Ovary (tissue), 7 donors: ENCODE measurements at regions not wholly inside any gene's neighbourhood (a gene's known extent, or its start where the extent isn't known, plus 50 kb on each side); places are given as distances from the start of the nearest gene placed in this dataset.

ENCODE experiments used
- DNase-seq, 5 donors: peaks; one replicate each; pipeline ENCODE4 v3.0.0-alpha.2; 2019 to 2020
- H3K27ac ChIP-seq, 2 donors: fragments of 200-600 bp; one replicate each; pipeline versions ENCODE4 v1.5.1 to v1.8.0; 2019 to 2022
- H3K27me3 ChIP-seq: fragments of 200-600 bp; one replicate; pipeline ENCODE4 v1.8.0; 2022
- H3K36me3 ChIP-seq: fragments of 200-600 bp; sonication (generic); one replicate; pipeline ENCODE4 v1.5.1; 2019
- H3K4me1 ChIP-seq: one replicate; pipeline ENCODE4 v1.8.1; 2013; ENCODE audit warnings: mild to moderate bottlenecking, moderate library complexity; ENCODE audit not compliant: insufficient read depth
- H3K4me3 ChIP-seq: fragments of 200-600 bp; sonication (generic); one replicate; pipeline ENCODE4 v1.5.1; 2017
- H3K9me3 ChIP-seq, 2 donors: fragments of 200-600 bp in 1 of 2; sonication (generic) in 1 of 2; one replicate each; pipeline versions ENCODE4 v1.5.1 to v1.8.1; 2013 to 2019; ENCODE audit warnings: mild to moderate bottlenecking in 1 of 2, moderate library complexity in 1 of 2
- CTCF ChIP-seq, 3 donors: fragments of 450-650 bp in 2 of 3; fragments of 200-600 bp in 1 of 3; IDR thresholded peaks; one replicate each; pipeline versions ENCODE4 v1.5.1 to v1.8.0; 2016 to 2022; ENCODE audit warnings: antibody characterized with exemption in 3 of 3, mild to moderate bottlenecking in 1 of 3
- EP300 ChIP-seq: sonication (generic); formaldehyde crosslinking; IDR thresholded peaks from one replicate; pipeline ENCODE4 v1.6.1; 2017; ENCODE audit warnings: antibody characterized with exemption
- POLR2A ChIP-seq: fragments of 450-650 bp; IDR thresholded peaks from one replicate; pipeline ENCODE4 v1.6.1; 2017; ENCODE audit warnings: antibody characterized with exemption, mild to moderate bottlenecking, moderate library complexity
- WGBS, 3 donors: extraction: QIAGEN DNeasy Blood & Tissue Kit in 1 of 3; methylation state at CpG; one replicate each; pipeline versions ENCODE4 v1.1.5 to v1.1.7; 2013 to 2017; 5-methylcytosine and 5-hydroxymethylcytosine counted together
- intact Hi-C, 4 donors: fragments of 100-400 bp; cut with DNase I; formaldehyde crosslinking; loops; one replicate each; pipeline versions ENCODE4 v1.11.0 to v1.15.1; 2022 to 2023
- donor health status: DM: no; HTN: no; CAD: no; lungs with moderate emphysema.
- donor health status: DM: no; HTN: no; CAD: no.
- donor health status: Bipolar disorder and iron deficiency.
- donor health status: DM: no; HTN: no; CAD: no.
- donor health status: DM: yes; HTN: yes; CAD: no.

DNA sequence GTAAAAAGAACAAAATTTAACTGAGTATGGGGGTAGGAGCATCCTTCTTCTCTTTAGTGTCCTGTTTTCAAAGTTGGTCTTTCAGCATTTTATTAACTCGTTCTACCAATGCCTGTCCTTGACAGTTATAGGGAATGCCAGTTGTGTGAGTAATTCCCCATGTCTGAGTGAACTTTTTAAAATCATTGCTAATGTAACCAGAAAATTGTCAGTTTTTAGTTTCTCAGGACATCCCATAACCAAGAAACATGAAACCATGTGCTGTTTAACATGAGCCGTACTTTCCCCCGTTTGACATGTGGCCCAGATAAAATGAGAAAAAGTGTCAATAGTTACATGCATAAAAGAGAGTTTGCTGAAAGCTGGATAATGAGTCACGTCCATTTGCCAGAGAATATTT lies 71.4 kb upstream of the ARL4D start:
- Histone ChIP-seq H3K27ac (peak overlapping the region in 1 of 2 donors; percentile 3), H3K4me1 (no peaks in the 10 kb centered on the region), H3K27me3 (no peaks in the 10 kb centered on the region), H3K9me3 (no peaks in the 10 kb centered on the region), H3K36me3 (no peaks in the 10 kb centered on the region), H3K4me3 (no peak overlapping the region)
- no peak for TF ChIP-seq CTCF (IDR thresholded peaks at IDR 0.05)
- intact Hi-C loops = no loop called here
- WGBS, 3 donors = 21 to 39% (median 25%) methylated on average over 4 of the region's 4 CpGs
- no peak for DNase-seq

GRCh38 chr17:43326490-43327275 lies 72.1 kb upstream of the ARL4D start:
- Histone ChIP-seq H3K27me3 (no peaks in the 10 kb centered on the region), H3K36me3 (no peaks in the 10 kb centered on the region), H3K4me1 (no peaks in the 10 kb centered on the region), H3K9me3 (no peaks in the 10 kb centered on the region), H3K27ac (no peak overlapping the region), H3K4me3 (no peak overlapping the region)
- TF ChIP-seq EP300 (no peak), CTCF (IDR thresholded peaks at IDR 0.05) (no peak), POLR2A (no peak)
- intact Hi-C loops = no loop called here
- DNase-seq = no peak
- 62 to 70% (median 70%) methylated on average over 7 of the region's 7 CpGs for WGBS, 3 donors

DNA sequence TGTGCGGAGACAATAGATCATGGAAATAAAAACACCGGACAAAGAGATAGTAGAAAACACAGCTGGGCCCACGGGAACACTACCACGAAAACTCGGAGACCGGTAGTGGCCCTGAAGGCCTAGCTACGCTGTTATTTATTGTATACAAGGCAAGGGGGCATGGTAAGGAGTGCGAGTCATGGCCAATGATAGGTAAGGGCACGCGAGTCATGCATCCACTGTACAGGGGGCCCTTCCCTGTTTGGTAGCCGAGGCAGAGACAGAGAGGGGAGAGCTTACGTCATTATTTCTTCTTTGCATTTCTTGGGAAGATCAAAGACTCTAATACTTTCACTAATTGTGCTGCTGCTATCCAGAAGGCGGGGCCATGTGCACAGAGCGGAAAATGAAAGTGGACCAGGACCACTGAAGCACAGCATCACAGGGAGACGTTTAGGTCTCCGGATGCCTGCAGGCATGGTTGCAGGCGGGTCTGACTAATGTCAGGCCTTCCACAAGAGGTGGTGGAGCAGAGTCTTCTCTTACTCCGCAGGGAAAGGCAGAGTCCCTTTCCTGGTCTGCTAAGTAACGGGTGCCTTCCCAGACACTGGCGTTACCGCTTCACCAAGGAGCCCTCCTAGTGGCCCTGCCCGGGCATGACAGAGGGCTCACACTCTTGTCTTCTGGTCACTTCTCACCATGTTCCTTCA lies 74.4 kb upstream of the ARL4D start:
- H3K36me3 ChIP-seq = no peaks in the 10 kb centered on the region
- WGBS, 3 donors = 87 to 90% (median 87%) methylated on average over 22 of the region's 22 CpGs
- no peaks in the 10 kb centered on the region for H3K27me3 ChIP-seq
- no peaks in the 10 kb centered on the region for H3K4me1 ChIP-seq
- no peak overlapping the region for H3K4me3 ChIP-seq
- DNase-seq = no peak
- H3K27ac ChIP-seq = no peak overlapping the region
- TF ChIP-seq CTCF (IDR thresholded peaks at IDR 0.05) (no peak), EP300 (no peak), POLR2A (no peak)
- no peaks in the 10 kb centered on the region for H3K9me3 ChIP-seq
- intact Hi-C loops = no loop called here

DNA sequence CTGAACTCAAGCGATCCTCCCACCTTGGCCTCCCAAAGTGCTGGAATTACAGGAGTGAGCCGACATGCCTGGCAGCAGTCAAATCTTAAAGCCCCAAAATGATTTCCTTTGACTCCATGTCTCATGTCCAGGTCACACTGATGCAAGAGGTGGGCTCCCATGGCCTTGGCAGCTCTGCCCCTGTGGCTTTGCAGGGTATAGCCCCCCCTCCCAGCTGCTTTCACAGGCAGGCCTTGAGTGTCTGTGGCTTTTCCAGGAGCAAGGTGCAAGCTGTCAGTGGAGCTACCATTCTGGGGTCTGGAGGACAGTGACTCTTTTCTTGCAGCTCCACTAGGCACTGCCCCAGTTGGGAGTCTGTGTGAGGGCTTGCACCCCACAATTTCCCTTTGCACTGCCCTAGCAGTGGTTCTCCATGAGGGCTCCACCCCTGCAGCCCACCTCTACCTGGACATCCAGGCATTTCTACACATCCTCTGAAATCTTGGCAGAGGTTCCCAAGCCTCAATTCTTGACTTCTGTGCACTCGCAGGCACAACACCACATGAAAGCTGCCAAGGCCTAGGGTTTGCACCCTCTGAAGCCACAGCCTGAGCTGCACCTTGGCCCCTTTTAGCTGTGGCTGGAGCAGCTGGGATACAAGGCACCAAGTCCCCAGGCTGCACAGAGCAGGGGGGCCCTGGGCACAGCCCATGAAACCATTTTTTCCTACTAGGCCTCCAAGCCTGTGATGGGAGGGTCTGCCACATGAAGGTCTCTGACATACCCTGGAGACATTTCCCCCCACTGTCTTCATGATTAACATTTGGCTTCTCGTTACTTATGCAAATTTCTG lies 79.3 kb upstream of the ARL4D start:
- no peak for DNase-seq
- intact Hi-C loops = loop anchor here in 1 of 4 donors (10.0 kb wide), 1 partner anchor 295 kb away; the partner anchor contains the start of genes RND2 and VAT1
- no peak overlapping the region for H3K27ac ChIP-seq
- no peaks in the 10 kb centered on the region for H3K9me3 ChIP-seq
- 87 to 97% (median 93%) methylated on average over 4 of the region's 4 CpGs for WGBS, 3 donors
- H3K4me1 ChIP-seq = no peaks in the 10 kb centered on the region
- TF ChIP-seq POLR2A = no peak
- TF ChIP-seq CTCF (IDR thresholded peaks at IDR 0.05) = no peak
- no peak for TF ChIP-seq EP300
- no peaks in the 10 kb centered on the region for H3K27me3 ChIP-seq
- H3K4me3 ChIP-seq = no peak overlapping the region
- no peaks in the 10 kb centered on the region for H3K36me3 ChIP-seq
